ENCODE measurements at regions not wholly inside any gene's neighbourhood (a gene's known extent, or its start where the extent isn't known, plus 50 kb on each side); places are given as distances from the start of the nearest gene placed in this dataset.

- CTCF ChIA-PET (ENCODE audit: unreplicated experiment) = no interaction called here
- no TSS peak for BruUV-seq (replicated peaks)
Measured at GRCh38 chr12:107264667-107265066, 171.3 kb upstream of the CRY1 start.

GRCh38 chr12:107267604-107268003, 174.3 kb upstream of the CRY1 start:
- BruUV-seq (replicated peaks) = no TSS peak
- ChIA-PET CTCF (ENCODE audit: unreplicated experiment) (no interaction called here), POLR2A (no interaction called here)
- no peak overlapping the region for H2AFZ ChIP-seq (ENCODE audit: low read length)
- H3K4me1 ChIP-seq (ENCODE audit: insufficient read depth, low read length, poor library complexity, severe bottlenecking) = no peaks in the 10 kb centered on the region
- no peak overlapping the region for H3K27ac ChIP-seq (ENCODE audit: low read depth, low read length, poor library complexity, severe bottlenecking)
- H4K20me1 ChIP-seq (ENCODE audit: insufficient read depth, low read length) = no peaks in the 10 kb centered on the region
- H3K36me3 ChIP-seq (ENCODE audit: insufficient read depth, low read length) = no peaks in the 10 kb centered on the region
- no peaks in the 10 kb centered on the region for H3K9me2 ChIP-seq (ENCODE audit: insufficient read depth, low read length)
- H3K9me3 ChIP-seq (ENCODE audit: low read length) = no peaks in the 10 kb centered on the region
- H3K4me3 ChIP-seq (ENCODE audit: low read depth, low read length, poor library complexity, severe bottlenecking) = no peak overlapping the region
- intact Hi-C loops (cut with micrococcal nuclease; ENCODE audit: unreplicated experiment) = no loop called here
- TF ChIP-seq CTCF (conservative IDR thresholded peaks at IDR 0.05; ENCODE audit: low read length) (no peak), EZH2phosphoT487 (IDR thresholded peaks at IDR 0.05; ENCODE audit: borderline replicate concordance, low read depth, low read length) (no peak)
- no peaks in the 10 kb centered on the region for H3K79me2 ChIP-seq (ENCODE audit: insufficient read depth, low read depth, low read length)
- H3K4me2 ChIP-seq (ENCODE audit: low read length) = no peak overlapping the region
- no peak for DNase-seq (ENCODE audit: low spot score)

More at GRCh38 chr12:107264667-107265066, 171.3 kb upstream of the CRY1 start:
- H2AFZ ChIP-seq (ENCODE audit: low read length) = no peak overlapping the region
- no peak overlapping the region for H3K4me3 ChIP-seq (ENCODE audit: low read depth, low read length, poor library complexity, severe bottlenecking)
- no peaks in the 10 kb centered on the region for H4K20me1 ChIP-seq (ENCODE audit: insufficient read depth, low read length)
- H3K27ac ChIP-seq (ENCODE audit: low read depth, low read length, poor library complexity, severe bottlenecking) = no peak overlapping the region
- intact Hi-C loops (cut with micrococcal nuclease; ENCODE audit: unreplicated experiment) = no loop called here
- H3K4me1 ChIP-seq (ENCODE audit: insufficient read depth, low read length, poor library complexity, severe bottlenecking) = no peaks in the 10 kb centered on the region
- no peak overlapping the region for H3K4me2 ChIP-seq (ENCODE audit: low read length)
- DNase-seq (ENCODE audit: low spot score) = no peak
- H3K36me3 ChIP-seq (ENCODE audit: insufficient read depth, low read length) = no peaks in the 10 kb centered on the region
- H3K79me2 ChIP-seq (ENCODE audit: insufficient read depth, low read depth, low read length) = no peaks in the 10 kb centered on the region
- POLR2A ChIA-PET = no interaction called here
- H3K9me2 ChIP-seq (ENCODE audit: insufficient read depth, low read length) = no peaks in the 10 kb centered on the region
- TF ChIP-seq CTCF (conservative IDR thresholded peaks at IDR 0.05; ENCODE audit: low read length) (no peak), EZH2phosphoT487 (IDR thresholded peaks at IDR 0.05; ENCODE audit: borderline replicate concordance, low read depth, low read length) (no peak)
- no peaks in the 10 kb centered on the region for H3K9me3 ChIP-seq (ENCODE audit: low read length)

- intact Hi-C loops (cut with micrococcal nuclease; ENCODE audit: unreplicated experiment) = no loop called here
- Histone ChIP-seq H3K4me1 (ENCODE audit: insufficient read depth, low read length, poor library complexity, severe bottlenecking) (no peaks in the 10 kb centered on the region), H3K4me2 (ENCODE audit: low read length) (no peak overlapping the region), H2AFZ (ENCODE audit: low read length) (no peak overlapping the region), H4K20me1 (ENCODE audit: insufficient read depth, low read length) (no peaks in the 10 kb centered on the region), H3K27ac (ENCODE audit: low read depth, low read length, poor library complexity, severe bottlenecking) (no peak overlapping the region), H3K36me3 (ENCODE audit: insufficient read depth, low read length) (no peaks in the 10 kb centered on the region), H3K4me3 (ENCODE audit: low read depth, low read length, poor library complexity, severe bottlenecking) (no peak overlapping the region), H3K79me2 (ENCODE audit: insufficient read depth, low read depth, low read length) (no peaks in the 10 kb centered on the region), H3K9me3 (ENCODE audit: low read length) (no peaks in the 10 kb centered on the region), H3K9me2 (ENCODE audit: insufficient read depth, low read length) (no peaks in the 10 kb centered on the region)
- POLR2A ChIA-PET = no interaction called here
- no peak for DNase-seq (ENCODE audit: low spot score)
- TF ChIP-seq CTCF (conservative IDR thresholded peaks at IDR 0.05; ENCODE audit: low read length) (no peak), EZH2phosphoT487 (IDR thresholded peaks at IDR 0.05; ENCODE audit: borderline replicate concordance, low read depth, low read length) (no peak)
- no TSS peak for BruUV-seq (replicated peaks)
- CTCF ChIA-PET (ENCODE audit: unreplicated experiment) = no interaction called here
Measured at GRCh38 chr12:107271523-107271922, 178.2 kb upstream of the CRY1 start.
